ENCODE measurements at regions not wholly inside any gene's neighbourhood (a gene's known extent, or its start where the extent isn't known, plus 50 kb on each side); places are given as distances from the start of the nearest gene placed in this dataset.

- FAIRE-seq (no peak), DNase-seq (ENCODE audit: extremely low spot score, insufficient read length, low read depth) (no peak)
Measured at GRCh38 chr11:128372977-128373376, 214.4 kb downstream of the ETS1 start.

DNA sequence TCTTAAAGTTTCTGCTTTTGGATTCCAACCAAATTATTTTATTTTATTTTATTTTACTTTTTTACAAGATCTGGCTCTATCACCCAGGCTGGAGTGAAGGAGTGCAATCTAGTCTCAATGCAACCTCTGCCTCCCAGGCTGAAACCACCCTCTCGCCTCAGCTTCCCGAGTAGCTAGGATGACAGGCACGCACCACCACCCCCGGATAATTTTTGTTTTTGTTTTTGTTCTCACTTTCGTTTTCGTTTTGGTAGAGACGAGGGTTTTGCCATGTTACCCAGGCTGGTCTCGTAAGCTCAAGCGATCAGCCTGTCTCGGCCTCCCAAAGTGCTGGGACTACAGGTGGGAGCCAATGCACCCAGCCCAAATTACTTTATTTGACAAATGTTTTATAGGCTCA, 219.8 kb downstream of the ETS1 start:
- FAIRE-seq (peak; percentile 50), DNase-seq (ENCODE audit: extremely low spot score, insufficient read length, low read depth) (no peak)

DNA sequence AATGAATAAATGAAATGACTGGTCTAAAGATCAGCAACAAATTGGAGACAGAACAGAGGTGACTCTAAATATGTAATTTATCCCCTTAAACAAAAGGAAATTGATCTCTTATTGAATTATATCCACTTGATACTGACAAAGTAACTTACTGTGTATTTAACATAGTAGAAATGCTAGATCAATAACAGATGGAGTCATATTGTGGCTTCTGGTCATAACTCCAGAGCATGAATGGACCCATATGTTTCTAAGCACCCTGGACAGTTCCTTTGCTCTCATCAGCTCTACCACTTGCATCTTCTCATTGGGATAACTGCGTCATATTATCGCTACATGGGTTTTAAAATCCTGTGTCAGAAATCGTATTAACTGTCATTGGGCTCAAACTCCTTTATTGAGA, 222.3 kb downstream of the ETS1 start:
- DNase-seq (ENCODE audit: extremely low spot score, insufficient read length, low read depth) (no peak), FAIRE-seq (peak; percentile 49)

DNA sequence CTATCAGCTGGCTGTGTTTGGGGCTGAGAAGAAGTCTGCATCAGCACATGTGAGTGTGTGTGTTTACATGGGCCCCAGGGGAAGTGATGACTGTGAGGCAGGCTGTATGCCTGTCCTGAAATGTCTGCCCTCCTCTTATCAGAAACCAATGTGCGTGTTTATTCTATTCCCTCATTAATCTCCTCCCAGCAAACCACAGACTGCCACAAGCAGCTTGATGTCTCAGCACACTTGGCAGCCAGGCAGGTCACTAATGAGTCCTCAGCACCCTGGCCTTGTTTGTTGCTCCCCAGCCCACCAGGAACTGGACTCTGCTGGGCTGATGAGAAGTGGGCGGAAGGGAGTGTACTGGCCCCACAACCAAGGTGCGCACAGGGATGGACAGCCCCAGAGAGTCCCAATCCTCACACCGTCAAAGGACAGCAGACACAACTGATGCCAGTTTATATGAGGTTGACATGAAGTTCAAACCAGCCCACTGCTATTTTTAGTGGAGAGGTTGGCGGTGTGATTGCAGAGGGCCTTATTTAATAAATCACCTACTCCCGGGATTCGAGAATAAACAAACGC, 225.8 kb downstream of the ETS1 start:
- FAIRE-seq (no peak), DNase-seq (ENCODE audit: extremely low spot score, insufficient read length, low read depth) (no peak)

DNA sequence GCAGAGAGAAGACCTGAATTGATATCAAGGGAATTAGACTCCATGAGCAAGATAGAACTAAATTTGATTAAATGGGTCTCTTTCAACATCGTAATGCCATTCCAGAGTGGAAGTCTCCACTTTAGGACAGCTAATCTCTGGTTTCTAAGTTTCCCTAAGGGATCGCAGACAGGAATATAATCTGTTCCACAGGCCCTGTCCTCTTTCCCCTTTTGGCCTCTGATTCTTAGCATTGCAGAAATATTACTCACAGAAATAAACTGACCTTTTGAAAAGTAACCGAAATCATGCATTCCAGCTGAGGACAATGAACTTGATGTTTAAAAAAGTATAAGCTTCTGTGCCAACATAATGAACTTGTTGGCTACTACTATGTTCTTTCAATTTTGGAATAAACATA, 227.8 kb downstream of the ETS1 start:
- FAIRE-seq (no peak), DNase-seq (ENCODE audit: extremely low spot score, insufficient read length, low read depth) (no peak)

DNA sequence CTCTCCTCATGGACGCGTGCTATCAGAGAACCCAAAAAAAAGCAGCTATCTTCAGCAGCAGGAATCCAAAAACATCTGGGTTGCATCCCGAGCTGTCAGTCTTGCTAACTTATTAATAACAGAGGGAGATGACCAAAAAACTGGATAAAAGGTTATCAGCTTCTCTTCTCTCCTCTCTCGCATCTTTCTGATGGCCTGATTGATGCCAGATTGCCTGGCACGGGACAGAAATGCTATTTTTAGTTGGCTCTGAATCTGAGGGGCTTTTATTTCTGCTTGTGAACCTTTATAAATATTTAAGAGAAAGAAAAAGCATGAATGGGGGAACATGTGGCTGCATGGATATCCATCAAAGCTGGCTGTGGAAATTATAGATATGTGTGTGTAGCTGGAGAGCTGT, 230.3 kb downstream of the ETS1 start:
- FAIRE-seq (no peak), DNase-seq (ENCODE audit: extremely low spot score, insufficient read length, low read depth) (no peak)

GRCh38 chr11:128355558-128355957, 231.8 kb downstream of the ETS1 start:
- no peak for FAIRE-seq
- no peak for DNase-seq (ENCODE audit: extremely low spot score, insufficient read length, low read depth)

DNA sequence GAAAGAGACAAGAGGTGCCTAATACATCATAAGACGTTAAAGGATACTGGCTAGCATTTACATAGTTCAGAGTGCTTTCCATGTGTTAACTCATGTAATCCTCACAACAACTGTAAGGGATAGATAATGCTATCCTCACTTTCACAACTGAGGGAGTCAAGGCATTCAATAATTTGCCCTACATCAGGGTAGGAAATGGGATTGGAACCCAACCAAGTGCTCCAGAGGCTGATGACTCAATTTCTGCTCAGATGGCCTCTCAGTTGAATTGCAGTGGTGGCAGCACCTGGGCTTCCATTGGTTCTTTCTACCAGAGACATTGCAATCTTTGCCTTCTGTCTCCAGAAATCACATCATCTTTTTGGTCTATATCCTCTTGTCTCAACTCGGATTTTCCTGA, 232.9 kb downstream of the ETS1 start:
- DNase-seq (ENCODE audit: extremely low spot score, insufficient read length, low read depth): no peak
- no peak for FAIRE-seq

GRCh38 chr11:128351168-128351567, 236.2 kb downstream of the ETS1 start:
- no peak for DNase-seq (ENCODE audit: extremely low spot score, insufficient read length, low read depth)
- no peak for FAIRE-seq

- DNase-seq (ENCODE audit: extremely low spot score, insufficient read length, low read depth): no peak
- FAIRE-seq: no peak
Measured at GRCh38 chr11:128349650-128350299, 237.6 kb downstream of the ETS1 start.

DNA sequence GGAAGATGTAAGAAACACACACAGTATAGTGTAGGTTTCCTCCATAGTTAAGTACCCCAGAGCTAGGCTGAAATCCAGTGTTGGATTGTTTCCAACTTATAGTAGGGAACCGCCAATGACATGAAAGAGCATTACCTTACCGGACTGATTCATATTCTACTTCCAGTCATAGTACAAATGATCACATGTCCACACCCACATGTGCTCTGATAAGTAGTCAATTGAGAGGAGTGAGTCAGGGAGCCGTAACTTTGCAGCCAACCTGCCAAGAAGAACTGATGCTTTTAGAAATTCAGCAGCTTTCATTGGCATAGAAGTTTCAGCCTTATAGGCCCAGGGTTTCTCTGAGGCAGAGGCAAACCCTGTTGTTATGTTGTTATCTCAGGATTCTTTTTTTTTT, 240.6 kb downstream of the ETS1 start:
- DNase-seq (ENCODE audit: extremely low spot score, insufficient read length, low read depth): no peak
- FAIRE-seq: no peak

- no peak for FAIRE-seq
- no peak for DNase-seq (ENCODE audit: extremely low spot score, insufficient read length, low read depth)
Measured at GRCh38 chr11:128345316-128345715, 242.0 kb downstream of the ETS1 start.

GRCh38 chr11:128343870-128344269, 243.5 kb downstream of the ETS1 start:
- no peak for FAIRE-seq

GRCh38 chr11:128343135-128343514, 244.2 kb downstream of the ETS1 start:
- FAIRE-seq (no peak), DNase-seq (ENCODE audit: extremely low spot score, insufficient read length, low read depth) (no peak)

More at GRCh38 chr11:128343870-128344269, 243.5 kb downstream of the ETS1 start:
- no peak for DNase-seq (ENCODE audit: extremely low spot score, insufficient read length, low read depth)

- FAIRE-seq (peak; percentile 49), DNase-seq (ENCODE audit: extremely low spot score, insufficient read length, low read depth) (peak; percentile 12)
Measured at GRCh38 chr11:128342511-128343134, 244.7 kb downstream of the ETS1 start.

- no peak for FAIRE-seq
- DNase-seq (ENCODE audit: extremely low spot score, insufficient read length, low read depth): no peak
Measured at GRCh38 chr11:128341280-128342248, 245.8 kb downstream of the ETS1 start.

DNA sequence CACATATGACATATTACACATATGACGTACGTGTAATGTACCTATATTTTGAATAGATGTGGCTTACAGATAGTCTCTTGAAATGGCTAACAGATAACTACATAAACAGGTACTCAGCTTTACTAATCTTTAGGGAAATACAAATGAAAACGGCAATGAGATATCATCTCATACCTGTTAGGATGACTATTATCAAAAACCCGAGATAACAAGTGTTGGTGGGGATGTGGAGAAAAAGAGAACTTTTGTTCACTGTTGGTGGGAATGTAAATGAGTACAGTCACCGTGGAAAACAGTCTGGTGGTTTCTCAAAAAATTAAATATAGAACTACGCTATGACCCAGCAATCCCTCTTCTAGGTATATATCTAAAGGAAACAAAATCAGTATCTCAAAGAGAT, 247.6 kb downstream of the ETS1 start:
- DNase-seq (ENCODE audit: extremely low spot score, insufficient read length, low read depth): no peak
- no peak for FAIRE-seq

DNA sequence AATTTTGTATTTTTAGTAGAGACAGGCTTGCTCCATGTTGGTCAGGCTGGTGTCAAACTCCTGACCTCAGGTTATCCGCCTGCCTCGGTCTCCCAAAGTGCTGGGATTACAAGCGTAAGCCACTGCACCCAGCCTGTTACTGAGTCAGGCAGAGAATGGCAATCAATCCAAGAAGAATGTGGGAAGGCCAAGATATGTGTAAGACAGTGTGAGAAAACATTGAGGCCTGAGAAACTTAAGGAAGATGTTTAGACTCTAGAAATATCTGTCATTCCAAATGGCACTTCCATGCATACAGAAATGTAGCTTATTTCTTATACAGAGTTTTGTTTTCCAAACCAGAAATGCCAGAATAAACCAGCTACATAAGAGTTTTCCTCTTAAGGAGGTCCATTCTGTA, 248.5 kb downstream of the ETS1 start:
- DNase-seq (ENCODE audit: extremely low spot score, insufficient read length, low read depth) (no peak), FAIRE-seq (no peak)

- DNase-seq (ENCODE audit: extremely low spot score, insufficient read length, low read depth): no peak
- no peak for FAIRE-seq
Measured at GRCh38 chr11:128336203-128336602, 251.2 kb downstream of the ETS1 start.

GRCh38 chr11:128335729-128336128, 251.6 kb downstream of the ETS1 start:
- DNase-seq (ENCODE audit: extremely low spot score, insufficient read length, low read depth): no peak
- FAIRE-seq: no peak

Measured in GM18507 (cell line).